HCT116 (cell line): ENCODE measurements at regions not wholly inside any gene's neighbourhood (a gene's known extent, or its start where the extent isn't known, plus 50 kb on each side); places are given as distances from the start of the nearest gene placed in this dataset.

Experiments
- ATAC-seq: fragments of 200-7000 bp; cut with Tn5 transposase; 2 replicates; pipeline ENCODE4 v1.9.1; 2020; ENCODE audit warnings: mild to moderate bottlenecking, moderate library complexity
- BruUV-seq: library from RNA; stranded (reverse); fragments of 400-500 nt; replicated peaks from 2 replicates; lab custom pipeline; 2021; lab: Mats Ljungman, UMichigan
- CTCF ChIA-PET: fragments of 300-600 bp; sonication (Branson Sonifier 250); formaldehyde crosslinking; loops from one replicate; lab custom pipeline; 2021; ENCODE audit warnings: antibody characterized with exemption; lab: Charles Lee
- POLR2A ChIA-PET: fragments of 300-600, 350-600 bp; sonication (Branson Sonifier 250); formaldehyde crosslinking; loops from one replicate; lab custom pipeline; 2021; ENCODE audit warnings: antibody characterized with exemption; lab: Charles Lee
- RAD21 ChIA-PET, 2 experiments: fragments of 300-600 bp; sonication (Branson Sonifier 250); formaldehyde crosslinking; loops; one replicate each; lab custom pipeline; 2023; ENCODE audit warnings: low total read pairs in 2 of 2; ENCODE audit not compliant: uncharacterized antibody in 2 of 2, unreplicated experiment in 2 of 2, low non-redundant PET in 1 of 2; lab: Charles Lee
- DNase-seq: peaks from one replicate; pipeline ENCODE4 v3.0.0-alpha.2; 2010; ENCODE audit warnings: low read depth, low spot score
- H2AFZ ChIP-seq: fragments of 200-600 bp; shearing (Covaris generic), sonication (generic); 2 replicates; pipeline ENCODE4 v1.6.1; 2017; ENCODE audit warnings: low read depth, mixed run types, mixed read lengths, antibody characterized with exemption, low read length; ENCODE audit not compliant: poor library complexity, severe bottlenecking
- H3K27ac ChIP-seq: 2 replicates; pipeline ENCODE4 v1.5.1; 2012; ENCODE audit warnings: low read depth, low read length
- H3K27me3 ChIP-seq: fragments of 200-600 bp; sonication (generic); 2 replicates; pipeline ENCODE4 v1.6.1; 2016; ENCODE audit warnings: mixed run types, low read length, mixed read lengths; ENCODE audit not compliant: insufficient read depth
- H3K36me3 ChIP-seq, 2 experiments: fragments of 200-500 bp in 1 of 2; fragments of 200-600 bp in 1 of 2; sonication (Bioruptor generic) in 1 of 2; sonication (generic) in 1 of 2; 2 replicates each; pipeline versions ENCODE4 v1.5.1 to v1.6.1; 2014 to 2016; ENCODE audit warnings: low read length in 2 of 2, inconsistent platforms in 1 of 2, mixed read lengths in 1 of 2, mixed run types in 1 of 2; ENCODE audit not compliant: insufficient read depth in 2 of 2, control insufficient read depth in 1 of 2
- H3K4me1 ChIP-seq, 2 experiments: fragments of 200-600 bp in 1 of 2; sonication (generic) in 1 of 2; 2 replicates each; pipeline versions ENCODE4 v1.5.1 to v1.6.1; 2012 to 2017; ENCODE audit warnings: low read length in 2 of 2, inconsistent platforms in 1 of 2, mild to moderate bottlenecking in 1 of 2, mixed read lengths in 1 of 2, mixed run types in 1 of 2, moderate library complexity in 1 of 2; ENCODE audit not compliant: insufficient read depth in 2 of 2, control insufficient read depth in 1 of 2
- H3K4me2 ChIP-seq: fragments of 200-600 bp; sonication (generic); 2 replicates; pipeline ENCODE4 v1.6.1; 2017; ENCODE audit warnings: mixed run types, low read length, mixed read lengths
- H3K4me3 ChIP-seq, 2 experiments: fragments of 200-600 bp in 1 of 2; sonication (generic) in 1 of 2; replicated peaks in 1 of 2; 2 replicates each; pipeline ENCODE4 v1.5.1; 2011 to 2016; ENCODE audit warnings: low read length in 2 of 2, control low read depth in 1 of 2, low read depth in 1 of 2, mild to moderate bottlenecking in 1 of 2, mixed read lengths in 1 of 2, mixed run types in 1 of 2
- H3K79me2 ChIP-seq: fragments of 200-600 bp; sonication (generic); 2 replicates; pipeline ENCODE4 v1.6.1; 2017; ENCODE audit warnings: mild to moderate bottlenecking, mixed run types, low read length, moderate library complexity, mixed read lengths; ENCODE audit not compliant: insufficient read depth
- H3K9ac ChIP-seq: fragments of 200-600 bp; sonication (generic); 2 replicates; pipeline ENCODE4 v1.6.1; 2016; ENCODE audit warnings: low read length, mixed read lengths
- H3K9me2 ChIP-seq: fragments of 200-600 bp; sonication (generic), shearing (Covaris generic); 2 replicates; pipeline ENCODE4 v1.6.1; 2017; ENCODE audit warnings: mixed run types, mild to moderate bottlenecking, moderate library complexity; ENCODE audit not compliant: insufficient read depth
- H3K9me3 ChIP-seq, 2 experiments: fragments of 200-500 bp in 1 of 2; fragments of 200-600 bp in 1 of 2; sonication (Bioruptor generic) in 1 of 2; sonication (generic) in 1 of 2; 2 replicates each; pipeline ENCODE4 v1.6.1; 2014 to 2017; ENCODE audit warnings: low read length in 2 of 2, mixed read lengths in 2 of 2, inconsistent platforms in 1 of 2, low read depth in 1 of 2, mild to moderate bottlenecking in 1 of 2, mixed run types in 1 of 2, moderate library complexity in 1 of 2; ENCODE audit not compliant: control insufficient read depth in 1 of 2, insufficient read depth in 1 of 2
- H4K20me1 ChIP-seq: fragments of 200-600 bp; sonication (generic), shearing (Covaris generic); 2 replicates; pipeline ENCODE4 v1.6.1; 2017; ENCODE audit warnings: mixed run types, mild to moderate bottlenecking, moderate library complexity; ENCODE audit not compliant: insufficient read depth
- CBX3 ChIP-seq: IDR thresholded peaks from 2 replicates; pipeline ENCODE4 v1.6.1; 2012; ENCODE audit warnings: low read depth
- CTCF ChIP-seq, 3 experiments: fragments of 200-600 bp in 1 of 3; sonication (generic) in 1 of 3; IDR thresholded peaks in 2 of 3; conservative IDR thresholded peaks in 1 of 3; 2 replicates each; pipeline ENCODE4 v1.5.1; 2012 to 2017; ENCODE audit warnings: low read depth in 2 of 3, low read length in 2 of 3, antibody characterized with exemption in 1 of 3, borderline replicate concordance in 1 of 3, control low read depth in 1 of 3, mild to moderate bottlenecking in 1 of 3, mixed read lengths in 1 of 3, mixed run types in 1 of 3, moderate library complexity in 1 of 3; ENCODE audit not compliant: insufficient read depth in 1 of 3
- ELF1 ChIP-seq: IDR thresholded peaks from 2 replicates; pipeline ENCODE4 v1.6.1; 2012; ENCODE audit warnings: low read depth, borderline replicate concordance
- FOSL1 ChIP-seq: IDR thresholded peaks from 2 replicates; pipeline ENCODE4 v1.6.1; 2012; ENCODE audit warnings: low read depth
- MAX ChIP-seq: IDR thresholded peaks from 2 replicates; pipeline ENCODE4 v1.6.1; 2012
- POLR2A ChIP-seq: IDR thresholded peaks from 2 replicates; pipeline ENCODE4 v1.7.0; 2011; ENCODE audit warnings: borderline replicate concordance; ENCODE audit not compliant: insufficient read depth, insufficient read length; ENCODE audit errors: extremely low read depth
- POLR2AphosphoS5 ChIP-seq: IDR thresholded peaks from 2 replicates; pipeline ENCODE4 v1.6.1; 2011; ENCODE audit warnings: mild to moderate bottlenecking, low read depth, low read length, moderate library complexity
- REST ChIP-seq: IDR thresholded peaks from 2 replicates; pipeline ENCODE4 v1.6.1; 2012; ENCODE audit warnings: low read depth
- SIN3A ChIP-seq: IDR thresholded peaks from 2 replicates; pipeline ENCODE4 v1.6.1; 2012; ENCODE audit warnings: low read depth
- SP1 ChIP-seq: IDR thresholded peaks from 2 replicates; pipeline ENCODE4 v1.6.1; 2012; ENCODE audit warnings: low read depth
- ZFX ChIP-seq: fragments of 450-650 bp; IDR thresholded peaks from 2 replicates; pipeline ENCODE4 v1.6.1; 2017
- ZNF274 ChIP-seq: fragments of 200-500 bp; sonication (Bioruptor generic); IDR thresholded peaks from 2 replicates; pipeline ENCODE4 v1.6.1; 2014; ENCODE audit warnings: mild to moderate bottlenecking, low read depth, low read length, inconsistent platforms
- intact Hi-C: fragments of 100-400 bp; cut with micrococcal nuclease; formaldehyde crosslinking; loops from 2 replicates; pipeline ENCODE4 v1.10.0; 2022

- ChIA-PET POLR2A (no interaction called here), CTCF (no interaction called here), RAD21 (no interaction called here)
- ATAC-seq (no peak), DNase-seq (no peak)
- Histone ChIP-seq H4K20me1 (no peaks in the 10 kb centered on the region), H3K79me2 (no peaks in the 10 kb centered on the region), H3K9ac (no peak overlapping the region), H3K4me2 (no peak overlapping the region), H3K9me2 (no peaks in the 10 kb centered on the region), H2AFZ (no peak overlapping the region), H3K27me3 (peaks cover 9% of the 10 kb centered on the region; the same call in 1 of the 2 replicates), H3K36me3 (no peaks in the 10 kb centered on the region), H3K27ac (no peak overlapping the region), H3K4me1 (peaks cover 13 to 17% of the 10 kb centered on the region in 2 experiments), H3K9me3 (no peaks in the 10 kb centered on the region), H3K4me3 (no peak overlapping the region)
- intact Hi-C loops = no loop called here
- TF ChIP-seq FOSL1 (no peak), SIN3A (no peak), SP1 (no peak), CBX3 (no peak), MAX (no peak), ELF1 (no peak), REST (no peak), POLR2AphosphoS5 (no peak), POLR2A (no peak), ZFX (no peak), CTCF (IDR thresholded peaks at IDR 0.05 in 2 of 3, conservative IDR thresholded peaks at IDR 0.05 in 1 of 3; ENCODE audit: borderline replicate concordance in 1 of 3, insufficient read depth in 1 of 3, low read depth in 2 of 3, low read length in 2 of 3) (no peak), ZNF274 (no peak)
- no TSS peak for BruUV-seq
Measured at GRCh38 chr12:119936705-119937311, 52.2 kb upstream of the BICDL1 start.
